ENCODE measurements at regions not wholly inside any gene's neighbourhood (a gene's known extent, or its start where the extent isn't known, plus 50 kb on each side); places are given as distances from the start of the nearest gene placed in this dataset.

- TF ChIP-seq POLR2A (IDR thresholded peaks at IDR 0.05) (no peak), CTCF (IDR thresholded peaks at IDR 0.05) (no peak)
Measured at GRCh38 chr17:71257096-71257495, 863.7 kb upstream of the SOX9 start.
